ENCODE measurements at regions not wholly inside any gene's neighbourhood (a gene's known extent, or its start where the extent isn't known, plus 50 kb on each side); places are given as distances from the start of the nearest gene placed in this dataset.

DNA sequence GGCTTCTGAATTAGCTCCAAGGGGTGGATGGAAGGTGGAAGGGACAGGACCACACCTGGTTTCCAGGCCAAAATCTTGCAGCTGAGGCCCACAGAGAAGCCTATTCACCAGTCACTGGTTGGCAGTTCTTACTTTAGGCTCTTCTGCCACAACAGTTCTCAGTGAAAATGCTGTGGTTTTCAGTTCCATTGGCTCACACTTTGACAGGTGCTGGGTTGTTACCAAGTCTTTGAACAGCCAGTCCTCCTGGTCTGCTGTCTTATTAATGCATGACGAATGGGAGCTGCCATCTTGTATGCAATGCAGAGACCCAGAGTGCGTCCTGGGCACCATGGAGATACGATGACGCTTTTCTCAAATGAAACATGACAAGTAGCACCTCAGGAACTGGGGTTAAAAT lies 232.0 kb upstream of the ZBED5 start:
- no peaks in the 10 kb centered on the region for H3K4me1 ChIP-seq (ENCODE audit: insufficient read depth, low read length)
- no peak overlapping the region for H3K27ac ChIP-seq (ENCODE audit: low read length)
- DNase-seq: no peak
- H3K79me2 ChIP-seq (ENCODE audit: insufficient read depth, low read length): no peaks in the 10 kb centered on the region
- no peak for ATAC-seq (ENCODE audit: insufficient read depth, low read depth)
- H4K20me1 ChIP-seq (ENCODE audit: insufficient read depth, low read length): no peaks in the 10 kb centered on the region
- peaks cover 3% of the 10 kb centered on the region for H3K27me3 ChIP-seq (ENCODE audit: insufficient read depth, low read length, poor library complexity)
- peaks cover 6% of the 10 kb centered on the region for H3K9me3 ChIP-seq (ENCODE audit: insufficient read depth, low read length, severe bottlenecking)
- no peak overlapping the region for H3K9ac ChIP-seq (ENCODE audit: low read depth, low read length)
- no peak overlapping the region for H3K4me3 ChIP-seq (ENCODE audit: low read depth in 1 of 2, low read length in 2 of 2)
- TF ChIP-seq, protein P1, sequence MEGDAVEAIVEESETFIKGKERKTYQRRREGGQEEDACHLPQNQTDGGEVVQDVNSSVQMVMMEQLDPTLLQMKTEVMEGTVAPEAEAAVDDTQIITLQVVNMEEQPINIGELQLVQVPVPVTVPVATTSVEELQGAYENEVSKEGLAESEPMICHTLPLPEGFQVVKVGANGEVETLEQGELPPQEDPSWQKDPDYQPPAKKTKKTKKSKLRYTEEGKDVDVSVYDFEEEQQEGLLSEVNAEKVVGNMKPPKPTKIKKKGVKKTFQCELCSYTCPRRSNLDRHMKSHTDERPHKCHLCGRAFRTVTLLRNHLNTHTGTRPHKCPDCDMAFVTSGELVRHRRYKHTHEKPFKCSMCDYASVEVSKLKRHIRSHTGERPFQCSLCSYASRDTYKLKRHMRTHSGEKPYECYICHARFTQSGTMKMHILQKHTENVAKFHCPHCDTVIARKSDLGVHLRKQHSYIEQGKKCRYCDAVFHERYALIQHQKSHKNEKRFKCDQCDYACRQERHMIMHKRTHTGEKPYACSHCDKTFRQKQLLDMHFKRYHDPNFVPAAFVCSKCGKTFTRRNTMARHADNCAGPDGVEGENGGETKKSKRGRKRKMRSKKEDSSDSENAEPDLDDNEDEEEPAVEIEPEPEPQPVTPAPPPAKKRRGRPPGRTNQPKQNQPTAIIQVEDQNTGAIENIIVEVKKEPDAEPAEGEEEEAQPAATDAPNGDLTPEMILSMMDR (IDR thresholded peaks at IDR 0.05; ENCODE audit: borderline replicate concordance, extremely low read depth, low read length, poor library complexity, severe bottlenecking): no peak
- no peak for TF ChIP-seq EZH2 (IDR thresholded peaks at IDR 0.05; ENCODE audit: borderline replicate concordance, low read depth, low read length, severe bottlenecking)
- no peaks in the 10 kb centered on the region for H3K36me3 ChIP-seq (ENCODE audit: insufficient read depth, low read length)
- no peak overlapping the region for H2AFZ ChIP-seq (ENCODE audit: low read depth, low read length)
- H3K4me2 ChIP-seq (ENCODE audit: insufficient read depth, low read length): no peak overlapping the region

DNA sequence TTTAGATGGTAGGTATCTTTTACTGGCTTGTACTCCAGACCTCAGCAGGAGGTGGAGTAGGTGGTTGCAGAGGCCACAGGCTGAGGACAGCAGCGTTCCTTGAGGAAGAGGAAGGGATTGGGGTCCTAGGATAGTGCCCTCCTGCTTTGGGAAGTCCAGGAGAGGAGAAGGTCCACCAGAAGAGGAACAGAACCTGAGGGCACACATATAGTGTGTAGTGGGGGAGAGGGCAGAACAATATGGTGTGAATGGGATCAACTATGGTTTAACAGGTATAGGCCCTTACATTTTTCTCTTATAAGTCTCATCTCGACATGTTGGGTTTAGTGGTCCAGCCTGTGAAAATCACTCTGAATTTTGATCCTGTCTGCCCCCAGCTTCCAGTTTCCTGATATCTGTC lies 229.1 kb upstream of the ZBED5 start:
- H3K79me2 ChIP-seq (ENCODE audit: insufficient read depth, low read length): no peaks in the 10 kb centered on the region
- DNase-seq (no peak), ATAC-seq (ENCODE audit: insufficient read depth, low read depth) (no peak)
- H3K9ac ChIP-seq (ENCODE audit: low read depth, low read length): no peak overlapping the region
- no peak overlapping the region for H3K4me3 ChIP-seq (ENCODE audit: low read depth in 1 of 2, low read length in 2 of 2)
- no peaks in the 10 kb centered on the region for H4K20me1 ChIP-seq (ENCODE audit: insufficient read depth, low read length)
- H3K27me3 ChIP-seq (ENCODE audit: insufficient read depth, low read length, poor library complexity): peaks cover 13% of the 10 kb centered on the region
- no peak overlapping the region for H3K27ac ChIP-seq (ENCODE audit: low read length)
- H2AFZ ChIP-seq (ENCODE audit: low read depth, low read length): no peak overlapping the region
- TF ChIP-seq, protein P1 (IDR thresholded peaks at IDR 0.05; ENCODE audit: borderline replicate concordance, extremely low read depth, low read length, poor library complexity, severe bottlenecking): no peak
- no peak for TF ChIP-seq EZH2 (IDR thresholded peaks at IDR 0.05; ENCODE audit: borderline replicate concordance, low read depth, low read length, severe bottlenecking)
- H3K4me1 ChIP-seq (ENCODE audit: insufficient read depth, low read length): no peaks in the 10 kb centered on the region
- no peak overlapping the region for H3K4me2 ChIP-seq (ENCODE audit: insufficient read depth, low read length)
- H3K9me3 ChIP-seq (ENCODE audit: insufficient read depth, low read length, severe bottlenecking): peaks cover 6% of the 10 kb centered on the region
- no peaks in the 10 kb centered on the region for H3K36me3 ChIP-seq (ENCODE audit: insufficient read depth, low read length)

DNA sequence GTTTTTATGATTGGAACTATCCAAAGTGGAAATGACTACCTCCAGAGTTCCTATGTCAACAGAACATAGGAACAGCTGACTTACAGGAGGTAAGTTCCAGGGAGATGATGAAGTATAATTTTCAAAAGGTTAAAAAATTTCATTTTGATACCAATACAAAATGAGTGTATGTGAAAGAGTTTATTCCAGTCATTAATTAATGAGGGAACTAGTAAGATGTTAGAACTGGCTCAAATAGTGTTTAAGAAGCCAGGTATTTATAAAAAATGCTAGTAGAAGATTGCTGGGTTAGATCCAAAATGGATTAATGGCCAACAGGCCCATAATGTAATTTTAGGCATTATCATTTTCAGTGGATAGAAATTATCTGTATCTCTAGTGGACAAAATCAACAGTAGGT lies 227.7 kb upstream of the ZBED5 start:
- ATAC-seq (ENCODE audit: insufficient read depth, low read depth) (no peak), DNase-seq (no peak)
- peaks cover 18% of the 10 kb centered on the region for H3K27me3 ChIP-seq (ENCODE audit: insufficient read depth, low read length, poor library complexity)
- H3K27ac ChIP-seq (ENCODE audit: low read length): no peak overlapping the region
- H2AFZ ChIP-seq (ENCODE audit: low read depth, low read length): no peak overlapping the region
- H4K20me1 ChIP-seq (ENCODE audit: insufficient read depth, low read length): no peaks in the 10 kb centered on the region
- no peak overlapping the region for H3K4me3 ChIP-seq (ENCODE audit: low read depth in 1 of 2, low read length in 2 of 2)
- no peaks in the 10 kb centered on the region for H3K36me3 ChIP-seq (ENCODE audit: insufficient read depth, low read length)
- H3K4me2 ChIP-seq (ENCODE audit: insufficient read depth, low read length): no peak overlapping the region
- no peaks in the 10 kb centered on the region for H3K79me2 ChIP-seq (ENCODE audit: insufficient read depth, low read length)
- no peak overlapping the region for H3K9ac ChIP-seq (ENCODE audit: low read depth, low read length)
- no peaks in the 10 kb centered on the region for H3K4me1 ChIP-seq (ENCODE audit: insufficient read depth, low read length)
- no peak for TF ChIP-seq EZH2 (IDR thresholded peaks at IDR 0.05; ENCODE audit: borderline replicate concordance, low read depth, low read length, severe bottlenecking)
- TF ChIP-seq, protein P1 (IDR thresholded peaks at IDR 0.05; ENCODE audit: borderline replicate concordance, extremely low read depth, low read length, poor library complexity, severe bottlenecking): no peak
- peaks cover under 1% of the 10 kb centered on the region for H3K9me3 ChIP-seq (ENCODE audit: insufficient read depth, low read length, severe bottlenecking)

DNA sequence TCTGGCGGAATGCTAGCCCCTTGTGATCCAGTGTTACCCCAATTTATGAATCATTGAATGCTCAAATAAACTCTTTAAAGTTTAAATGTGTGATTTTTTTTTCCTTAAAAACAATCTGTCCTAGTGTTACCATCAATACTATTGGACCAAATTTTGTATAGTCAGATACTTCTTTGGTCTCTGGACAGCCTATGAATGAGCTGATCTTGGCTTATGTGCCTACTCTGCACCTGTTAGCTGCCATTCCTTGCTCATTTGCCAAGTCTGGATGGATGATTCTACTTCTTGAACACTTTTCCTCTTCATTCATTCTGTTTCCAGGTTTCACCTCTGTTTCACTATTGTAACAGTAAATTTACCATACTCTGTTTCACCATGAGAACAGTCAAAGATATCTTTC lies 226.5 kb upstream of the ZBED5 start:
- ATAC-seq (ENCODE audit: insufficient read depth, low read depth) (no peak), DNase-seq (no peak)
- H3K9ac ChIP-seq (ENCODE audit: low read depth, low read length): no peak overlapping the region
- TF ChIP-seq, protein P1 (IDR thresholded peaks at IDR 0.05; ENCODE audit: borderline replicate concordance, extremely low read depth, low read length, poor library complexity, severe bottlenecking): no peak
- TF ChIP-seq EZH2 (IDR thresholded peaks at IDR 0.05; ENCODE audit: borderline replicate concordance, low read depth, low read length, severe bottlenecking): no peak
- no peak overlapping the region for H3K4me3 ChIP-seq (ENCODE audit: low read depth in 1 of 2, low read length in 2 of 2)
- no peaks in the 10 kb centered on the region for H3K9me3 ChIP-seq (ENCODE audit: insufficient read depth, low read length, severe bottlenecking)
- no peak overlapping the region for H3K27ac ChIP-seq (ENCODE audit: low read length)
- no peaks in the 10 kb centered on the region for H4K20me1 ChIP-seq (ENCODE audit: insufficient read depth, low read length)
- no peak overlapping the region for H3K4me2 ChIP-seq (ENCODE audit: insufficient read depth, low read length)
- no peaks in the 10 kb centered on the region for H3K4me1 ChIP-seq (ENCODE audit: insufficient read depth, low read length)
- no peaks in the 10 kb centered on the region for H3K36me3 ChIP-seq (ENCODE audit: insufficient read depth, low read length)
- H3K79me2 ChIP-seq (ENCODE audit: insufficient read depth, low read length): no peaks in the 10 kb centered on the region
- H3K27me3 ChIP-seq (ENCODE audit: insufficient read depth, low read length, poor library complexity): peaks cover 19% of the 10 kb centered on the region
- H2AFZ ChIP-seq (ENCODE audit: low read depth, low read length): no peak overlapping the region

Data from DND-41 (cell line).